Fibroblast of skin of right biceps (primary cell): ENCODE measurements at regions not wholly inside any gene's neighbourhood (a gene's known extent, or its start where the extent isn't known, plus 50 kb on each side); places are given as distances from the start of the nearest gene placed in this dataset.

Experiments
- DNase-seq: peaks from one replicate; pipeline ENCODE4 v3.0.0-alpha.2; 2013

DNA sequence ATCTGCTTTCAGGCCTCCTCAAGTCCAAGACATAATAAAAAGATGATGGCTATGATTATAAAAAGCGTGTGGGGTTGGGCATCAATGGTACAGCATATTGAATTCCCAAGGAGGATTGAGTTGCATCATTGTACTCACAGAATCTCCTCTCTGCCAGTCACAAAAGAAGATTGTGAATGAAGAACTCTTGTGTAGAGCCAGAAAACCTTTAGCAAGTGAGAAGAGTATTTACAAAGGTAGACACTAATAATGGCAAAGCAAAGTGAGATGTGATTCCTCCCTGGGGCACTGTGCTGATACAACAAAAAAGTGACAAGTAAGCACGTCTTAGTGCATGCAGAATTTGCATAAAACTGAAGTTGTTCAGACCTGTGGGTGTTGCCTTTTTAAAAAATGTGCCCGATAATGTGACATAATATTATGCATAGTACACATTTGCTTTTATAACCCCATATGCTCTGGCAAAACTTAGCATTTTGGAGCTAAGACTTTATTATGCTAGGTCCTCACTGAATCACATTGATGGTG is 291.2 kb upstream of the TBC1D5 start:
- no peak for DNase-seq

DNA sequence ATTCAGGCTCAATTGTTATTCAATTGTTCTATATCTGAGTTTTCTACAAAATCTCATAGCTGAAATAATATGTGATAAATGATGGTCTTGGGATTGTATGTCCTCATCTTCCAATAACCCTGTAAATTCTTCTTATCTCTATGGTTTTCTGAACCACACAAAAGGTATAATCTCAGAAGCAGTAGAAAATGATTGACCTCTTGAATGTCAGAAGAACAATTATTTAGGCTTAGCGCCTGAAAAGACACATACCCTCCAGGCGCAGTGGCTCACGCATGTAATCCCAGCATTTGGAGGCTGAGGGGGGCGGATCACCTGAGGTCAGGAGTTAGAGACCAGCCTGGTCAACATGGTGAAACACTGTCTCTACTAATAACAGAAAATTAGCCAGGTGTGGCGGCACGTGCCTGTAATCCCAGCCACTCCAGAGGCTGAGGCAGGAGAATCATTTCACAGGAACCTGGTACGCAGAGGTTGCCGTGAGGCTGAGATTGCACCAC is 288.0 kb upstream of the TBC1D5 start:
- DNase-seq, result no peak

GRCh38 chr3:18027161-18027939 is 284.9 kb upstream of the TBC1D5 start:
- DNase-seq, result peak; percentile 34

DNA sequence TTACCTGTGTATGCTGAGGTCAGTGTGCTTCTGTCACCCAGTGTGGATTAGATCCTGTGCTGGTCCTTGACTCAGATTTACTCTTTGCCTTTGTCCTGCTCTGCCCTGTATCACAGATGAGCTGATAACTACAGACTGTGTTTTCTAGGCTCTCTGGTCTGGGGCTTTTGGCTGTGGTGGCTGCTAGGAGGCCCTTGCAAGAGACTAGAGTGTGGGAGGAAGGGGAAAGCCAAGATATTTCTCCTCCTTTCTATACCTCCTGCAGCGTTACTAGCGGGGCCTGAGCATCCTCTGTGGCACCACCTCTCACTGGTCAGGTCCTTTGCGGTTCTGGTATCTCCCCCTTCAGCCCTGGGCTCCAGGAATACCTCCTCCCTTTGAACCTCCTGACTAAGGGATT is 282.3 kb upstream of the TBC1D5 start:
- DNase-seq, result no peak

DNA sequence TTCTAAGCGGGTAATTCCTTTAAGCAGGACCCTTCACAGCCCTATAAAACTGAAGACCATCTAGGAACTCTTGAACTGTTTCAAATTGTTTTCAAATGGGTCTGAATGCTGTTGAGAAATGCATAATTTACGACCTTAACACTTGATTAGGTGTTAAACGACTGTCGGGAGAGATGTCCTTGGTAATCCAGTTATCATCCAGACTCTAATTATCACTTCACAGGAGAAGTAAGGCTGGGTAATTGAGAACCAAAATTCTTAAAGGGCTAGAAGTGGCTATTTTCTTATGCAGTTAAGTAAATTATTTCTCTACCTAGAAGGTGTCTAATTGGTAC is 276.7 kb upstream of the TBC1D5 start:
- DNase-seq, result no peak

DNA sequence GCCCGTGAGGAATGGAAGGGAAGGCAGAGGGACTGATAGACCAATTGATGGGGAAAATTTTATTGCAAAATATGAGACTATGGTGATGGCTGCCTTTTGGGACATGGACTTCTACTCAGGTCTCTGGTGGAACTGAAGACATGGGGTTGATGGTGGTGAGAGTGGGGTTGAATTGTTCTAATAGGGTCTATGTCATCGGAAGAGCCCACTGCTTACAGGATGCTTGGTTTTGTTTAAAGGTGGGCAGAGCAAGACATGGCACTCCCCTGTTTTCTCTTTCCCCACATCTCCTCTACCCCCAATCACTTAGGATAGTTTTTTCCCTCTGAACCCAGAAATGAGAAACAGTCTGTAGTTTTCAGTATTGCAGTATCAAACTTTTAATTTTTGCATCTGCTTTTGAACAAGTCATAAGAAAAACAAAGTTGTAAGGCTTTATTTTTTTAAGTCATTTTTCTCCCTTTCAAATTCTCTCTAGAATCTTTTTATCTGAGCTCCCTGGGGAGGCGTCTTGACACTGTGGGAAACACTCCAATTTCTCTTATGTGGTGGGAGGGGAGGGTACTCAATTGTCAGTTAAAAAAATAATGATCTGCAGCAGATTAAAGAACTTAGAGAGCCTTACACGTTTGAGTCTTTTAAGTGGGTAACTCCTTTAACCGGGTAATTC is 276.2 kb upstream of the TBC1D5 start:
- DNase-seq, result no peak

DNA sequence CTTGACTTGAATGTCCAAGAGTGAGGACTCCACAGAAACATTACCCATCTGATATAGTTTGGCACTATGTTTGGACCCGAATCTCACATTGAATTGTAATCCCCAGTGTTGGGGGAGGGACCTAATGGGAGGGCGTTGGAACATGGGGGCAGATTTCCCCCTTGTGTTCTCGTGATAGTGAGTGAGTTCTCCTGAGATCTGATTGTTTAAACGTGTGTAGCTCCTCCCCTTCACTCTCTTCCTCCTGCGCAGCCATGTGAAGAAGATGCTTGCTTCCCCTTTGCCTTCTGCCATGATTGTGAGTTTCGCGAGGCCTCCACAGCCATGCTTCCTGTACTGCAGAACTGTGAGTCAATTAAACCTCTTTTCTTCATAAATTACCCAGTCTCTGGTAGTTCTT is 273.9 kb upstream of the TBC1D5 start:
- DNase-seq, result no peak

DNA sequence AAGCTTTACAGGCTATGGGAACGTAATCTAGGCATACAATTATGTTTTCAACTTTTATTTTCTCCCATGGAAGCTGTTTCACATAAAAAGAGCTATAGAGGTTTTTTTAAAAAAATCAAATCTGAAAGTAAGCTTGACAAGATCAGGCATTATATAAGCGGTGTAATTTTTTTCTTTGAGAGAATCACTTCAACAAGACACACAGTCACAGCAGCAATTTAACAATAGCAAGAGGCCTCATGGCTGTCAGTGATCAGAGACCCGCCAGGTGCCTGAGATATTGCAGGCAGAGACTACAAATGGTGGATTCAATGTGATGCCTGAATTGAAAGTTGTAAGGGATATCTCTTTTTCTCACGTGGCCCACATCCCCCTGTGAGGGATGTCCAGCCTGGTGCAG is 270.5 kb upstream of the TBC1D5 start:
- DNase-seq, result no peak

DNA sequence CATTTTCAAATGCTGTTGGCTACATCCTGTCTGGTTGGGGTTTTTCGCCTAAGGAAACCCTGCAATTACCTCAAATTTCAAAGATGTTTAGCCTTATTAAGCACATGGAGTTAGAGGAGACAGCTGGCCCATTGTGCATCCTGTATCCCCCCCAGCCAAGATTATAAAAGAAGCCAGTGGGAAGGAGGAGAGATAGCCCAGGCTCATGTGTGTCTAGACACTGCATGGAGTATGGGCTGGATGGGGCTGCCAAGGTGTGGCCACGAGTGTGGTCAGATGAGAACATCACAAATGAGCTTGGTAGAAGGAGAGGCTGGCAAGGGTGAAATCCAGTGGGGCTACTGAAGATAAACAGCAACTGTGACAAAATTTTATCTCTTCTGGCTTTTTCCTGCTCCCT is 270.0 kb upstream of the TBC1D5 start:
- DNase-seq, result no peak

DNA sequence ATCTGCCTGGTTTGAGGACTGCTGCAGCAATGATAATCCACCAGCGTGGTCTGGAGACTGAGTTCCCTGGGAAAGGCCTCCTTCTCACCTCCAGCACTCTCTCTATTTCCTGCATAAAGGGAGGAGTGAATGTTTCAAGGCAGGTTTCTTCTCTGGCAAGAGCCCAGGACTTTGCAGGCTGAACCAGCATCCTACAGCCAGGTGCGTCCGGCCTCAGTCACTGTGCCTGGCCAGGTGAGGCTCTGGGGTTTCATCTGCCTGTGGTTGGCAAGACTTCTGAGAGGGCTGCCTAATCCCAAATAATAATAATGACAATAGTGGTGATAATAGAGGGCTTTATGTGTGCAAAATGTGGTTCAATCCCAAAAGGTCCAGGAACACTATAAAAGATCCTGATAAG is 269.0 kb upstream of the TBC1D5 start:
- DNase-seq, result no peak

DNA sequence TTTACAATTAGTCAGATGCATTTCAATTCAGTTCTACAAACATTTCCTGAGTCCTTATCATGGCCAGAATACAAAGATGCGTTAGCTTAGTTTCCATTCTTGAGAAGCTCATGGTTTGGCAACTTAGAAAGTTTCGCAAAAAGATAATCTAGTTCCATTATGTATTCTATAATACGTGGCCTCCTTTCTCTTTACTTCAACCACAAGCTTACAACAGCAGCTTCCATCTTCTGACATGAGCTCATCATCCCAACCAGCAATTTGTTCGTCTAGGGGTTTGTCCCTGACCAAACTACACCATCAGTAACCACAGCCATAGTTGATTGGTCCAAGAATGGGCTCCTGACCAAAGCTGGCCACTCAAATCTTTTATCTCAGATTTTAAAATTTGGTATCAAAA is 267.6 kb upstream of the TBC1D5 start:
- DNase-seq, result peak; percentile 4

DNA sequence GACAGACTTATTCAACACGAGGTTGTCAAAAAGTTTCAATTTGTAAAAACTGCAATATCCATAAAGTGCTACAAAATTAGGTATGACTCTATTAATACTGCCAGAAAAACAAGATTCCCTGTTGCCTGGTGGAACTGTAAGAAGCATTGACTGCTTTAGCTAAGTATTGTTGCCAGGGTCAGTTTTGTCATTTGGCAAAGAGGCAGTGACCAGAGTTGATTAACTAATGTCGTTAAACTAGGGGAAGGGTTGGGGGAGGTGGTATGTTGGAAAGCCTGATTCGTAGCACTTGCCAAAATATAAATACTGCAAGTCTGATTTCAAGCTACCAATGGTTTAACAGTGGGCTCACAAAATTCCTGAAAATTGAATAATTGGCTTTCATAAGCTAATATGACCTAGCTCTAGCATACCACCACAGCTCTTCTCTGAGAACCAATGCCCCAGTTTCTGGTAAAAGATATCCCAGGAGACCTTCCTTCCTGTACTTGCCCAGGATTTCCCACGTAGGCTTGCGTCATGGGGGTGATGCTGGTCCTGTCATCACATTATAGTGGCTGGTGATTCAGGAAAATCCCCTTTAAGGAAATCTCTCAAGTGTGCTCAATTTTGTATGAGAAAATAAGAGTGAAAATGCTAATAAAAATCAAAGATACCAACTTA is 266.4 kb upstream of the TBC1D5 start:
- DNase-seq, result peak; percentile 69

- DNase-seq, result peak; percentile 27
Observed at GRCh38 chr3:18007980-18008379, 265.5 kb upstream of the TBC1D5 start.

- DNase-seq, result no peak
Observed at GRCh38 chr3:17995769-17996168, 253.3 kb upstream of the TBC1D5 start.

DNA sequence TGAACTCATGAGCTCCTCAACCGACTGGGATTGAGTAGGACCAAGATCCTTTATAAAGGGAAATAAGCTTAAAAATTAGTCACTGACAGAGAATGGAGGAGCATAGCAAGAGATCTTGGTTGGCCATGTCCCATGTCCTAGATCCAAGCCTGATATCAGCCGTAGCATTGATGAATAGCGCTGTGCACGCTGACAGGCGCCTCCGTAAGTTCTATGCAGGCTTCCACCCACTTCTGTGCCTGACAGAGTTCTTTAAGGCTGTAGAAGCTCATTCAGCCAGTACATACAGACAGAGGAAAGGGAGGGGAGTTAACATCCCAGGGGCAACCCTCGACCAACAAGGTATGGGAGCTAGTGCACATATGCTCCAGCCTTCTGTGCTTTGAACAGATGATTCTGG is 251.7 kb upstream of the TBC1D5 start:
- DNase-seq, result no peak

DNA sequence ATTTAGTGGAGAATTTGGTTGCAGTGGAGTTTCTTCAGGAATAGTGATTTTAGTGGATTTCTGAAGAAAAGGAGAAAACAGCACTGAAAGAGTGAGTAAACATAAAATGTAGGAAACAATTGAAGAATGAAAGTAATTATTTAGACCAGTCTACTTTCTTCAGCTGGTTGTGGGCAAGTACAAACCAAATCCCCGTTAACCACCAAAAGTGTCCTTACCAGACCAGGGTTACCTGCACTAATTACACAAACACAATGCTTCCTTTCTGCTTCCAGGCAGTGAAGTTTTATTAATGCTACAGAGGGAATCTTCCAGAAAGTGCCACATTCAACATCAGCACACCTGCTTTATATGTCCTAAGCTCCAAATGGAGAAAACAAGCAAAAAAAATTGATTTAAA is 248.0 kb upstream of the TBC1D5 start:
- no peak for DNase-seq

GRCh38 chr3:17986348-17986816 is 244.0 kb upstream of the TBC1D5 start:
- DNase-seq, result no peak

DNA sequence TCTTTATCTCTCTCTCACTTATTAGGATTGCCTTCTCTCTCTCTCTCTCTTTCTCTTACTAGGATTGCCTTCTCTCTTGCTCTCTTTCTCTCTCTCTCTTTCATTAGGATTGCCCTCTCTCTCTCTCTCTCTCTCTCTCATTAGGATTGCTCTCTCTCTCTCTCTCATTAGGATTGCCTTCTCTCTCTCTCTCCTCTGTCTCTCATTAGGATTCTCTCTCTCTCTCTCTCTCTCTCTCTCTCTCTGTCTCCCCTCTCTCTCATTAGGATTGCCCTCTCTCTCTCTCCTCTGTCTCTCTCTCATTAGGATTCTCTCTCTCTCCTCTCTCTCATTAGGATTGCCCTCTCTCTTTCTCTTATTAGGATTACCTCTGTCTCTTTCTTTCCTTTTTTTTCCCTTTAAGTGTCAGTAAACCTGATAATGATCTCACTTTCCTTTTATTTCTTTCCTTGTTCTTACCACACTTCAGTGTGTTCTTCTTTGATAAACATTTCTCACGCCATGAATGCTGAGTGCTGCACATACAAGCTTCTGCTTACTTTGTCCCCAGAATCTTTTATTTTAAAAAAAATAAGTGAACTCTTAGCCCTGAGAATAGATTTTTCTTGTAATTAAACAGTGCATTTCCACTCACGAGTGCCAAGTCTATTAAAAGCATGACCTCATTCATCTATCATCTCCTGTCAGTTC is 243.4 kb upstream of the TBC1D5 start:
- no peak for DNase-seq

GRCh38 chr3:17983106-17983505 is 240.7 kb upstream of the TBC1D5 start:
- DNase-seq, result no peak

DNA sequence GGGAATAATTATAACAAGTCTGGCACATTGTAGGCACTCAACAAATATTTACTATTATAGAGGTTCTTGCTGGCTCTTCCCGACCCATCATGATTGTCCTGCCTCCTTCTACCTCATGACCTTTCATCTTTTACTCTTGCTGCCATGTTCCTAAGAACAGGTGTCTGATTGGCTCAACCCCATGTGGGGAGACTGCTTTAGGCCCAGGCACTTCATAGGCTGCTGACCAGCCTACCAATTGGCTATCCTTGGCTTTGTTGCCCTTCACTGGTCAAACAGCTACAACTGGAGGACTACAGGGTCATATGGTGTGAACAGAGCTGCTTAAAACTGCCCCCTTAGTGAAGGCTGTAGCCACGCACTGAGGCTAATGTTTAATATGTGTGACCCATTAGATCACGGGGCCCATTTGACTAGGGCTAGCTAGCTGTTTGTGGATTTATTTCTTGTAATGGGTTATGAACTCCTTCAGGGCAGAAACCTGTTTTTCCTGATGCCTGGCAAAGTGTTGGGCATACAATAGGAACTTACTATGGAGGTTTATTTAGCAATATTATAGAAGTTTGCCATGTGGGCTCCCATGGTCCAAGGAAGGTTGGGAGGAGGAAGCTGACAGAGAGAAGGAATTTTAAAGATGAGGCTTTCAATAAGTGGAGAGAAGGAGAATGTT is 239.9 kb upstream of the TBC1D5 start:
- DNase-seq, result no peak

DNA sequence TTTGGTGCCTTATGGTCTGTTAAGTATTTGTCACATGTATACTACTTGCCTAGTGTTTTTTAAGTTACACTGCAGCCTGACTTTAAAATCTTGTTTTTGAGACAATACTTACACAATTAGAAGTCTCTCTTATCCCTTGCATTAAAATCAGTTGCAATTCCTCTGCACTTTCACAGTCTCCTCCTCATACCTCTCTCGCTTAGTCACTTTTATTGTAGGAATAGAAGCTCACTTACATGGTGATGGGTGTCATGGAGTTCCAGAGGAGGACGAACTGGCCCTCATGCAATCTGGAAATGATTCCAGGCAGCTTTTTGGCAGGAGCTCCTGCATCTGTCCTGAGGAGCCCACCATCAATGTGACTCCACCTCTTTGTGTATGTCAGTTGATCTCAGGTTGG is 238.4 kb upstream of the TBC1D5 start:
- DNase-seq, result no peak

DNA sequence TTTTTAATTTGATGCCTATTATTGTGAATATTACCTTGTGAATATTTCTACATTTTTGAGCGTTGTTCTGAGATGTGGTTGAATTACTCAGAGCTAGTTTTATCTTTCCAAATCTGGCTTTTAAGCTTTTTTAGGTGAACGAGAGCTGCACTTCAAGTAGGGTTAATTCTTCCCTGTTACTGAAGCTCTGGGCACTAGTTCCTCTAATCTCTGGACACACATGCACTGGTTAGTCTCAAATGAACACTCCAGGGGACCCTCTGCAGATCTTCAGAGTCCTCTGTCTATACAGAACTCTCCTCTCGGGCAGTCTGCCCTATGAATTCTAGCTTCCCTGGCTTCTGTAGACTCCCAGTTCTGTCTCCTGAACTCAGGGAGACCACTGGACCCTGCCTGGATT is 237.5 kb upstream of the TBC1D5 start:
- no peak for DNase-seq

DNA sequence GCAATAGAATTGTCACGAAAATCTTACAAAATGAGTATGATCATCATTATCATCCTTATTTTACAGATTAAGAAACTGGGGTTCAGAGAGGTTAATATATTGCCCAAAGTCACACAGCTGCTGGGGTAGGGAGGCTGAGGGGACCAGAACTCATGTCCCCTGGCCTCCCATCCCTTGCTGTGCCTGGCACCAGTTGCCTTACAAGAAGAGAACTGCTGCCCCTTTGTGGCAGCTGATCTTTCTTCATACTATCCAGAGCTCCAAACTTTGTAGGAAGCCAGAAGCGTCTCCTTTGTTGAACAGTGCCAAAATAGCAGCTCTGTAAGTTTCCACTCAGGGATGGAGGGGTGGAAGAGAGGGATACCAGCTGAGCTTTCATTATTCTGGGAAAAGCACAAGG is 236.8 kb upstream of the TBC1D5 start:
- no peak for DNase-seq
